ENCODE measurements at regions not wholly inside any gene's neighbourhood (a gene's known extent, or its start where the extent isn't known, plus 50 kb on each side); places are given as distances from the start of the nearest gene placed in this dataset.

GRCh38 chr21:20592463-20592862 is 405.7 kb upstream of the NCAM2 start:
- H3K27me3 Mint-ChIP-seq, result no peaks in the 10 kb centered on the region
- H3K4me1 Mint-ChIP-seq (ENCODE audit: low read depth), result no peaks in the 10 kb centered on the region
- peaks cover 9% of the 10 kb centered on the region for H3K9me3 Mint-ChIP-seq
- intact Hi-C loops (cut with micrococcal nuclease), result no loop called here
- no peaks in the 10 kb centered on the region for H3K36me3 Mint-ChIP-seq (ENCODE audit: low read depth)
- no peak overlapping the region for H3K4me3 Mint-ChIP-seq
- ATAC-seq (no peak), DNase-seq (no peak)
- no peak for TF ChIP-seq CTCF (IDR thresholded peaks at IDR 0.05)
- ChIA-PET CTCF (no interaction called here), POLR2A (no interaction called here)
- H3K27ac Mint-ChIP-seq, result peak overlapping the region; percentile 2

GRCh38 chr21:20603236-20603635 is 395.0 kb upstream of the NCAM2 start:
- TF ChIP-seq CTCF (IDR thresholded peaks at IDR 0.05), result no peak
- Mint-ChIP-seq H3K36me3 (ENCODE audit: low read depth) (no peaks in the 10 kb centered on the region), H3K27ac (no peak overlapping the region), H3K27me3 (no peaks in the 10 kb centered on the region), H3K9me3 (peaks cover 9% of the 10 kb centered on the region), H3K4me1 (ENCODE audit: low read depth) (no peaks in the 10 kb centered on the region), H3K4me3 (no peak overlapping the region)
- ATAC-seq (no peak), DNase-seq (no peak)
- CTCF ChIA-PET, result no interaction called here
- POLR2A ChIA-PET, result no interaction called here
- intact Hi-C loops (cut with micrococcal nuclease), result no loop called here

- Mint-ChIP-seq H3K36me3 (ENCODE audit: low read depth) (no peaks in the 10 kb centered on the region), H3K9me3 (peaks cover 11% of the 10 kb centered on the region), H3K4me3 (no peak overlapping the region), H3K27me3 (no peaks in the 10 kb centered on the region), H3K4me1 (ENCODE audit: low read depth) (no peaks in the 10 kb centered on the region), H3K27ac (no peak overlapping the region)
- DNase-seq (no peak), ATAC-seq (no peak)
- no peak for TF ChIP-seq CTCF (IDR thresholded peaks at IDR 0.05)
- ChIA-PET POLR2A (no interaction called here), CTCF (no interaction called here)
- intact Hi-C loops (cut with micrococcal nuclease), result no loop called here
These were observed 387.2 kb upstream of the NCAM2 start for GRCh38 chr21:20611008-20611407.

GRCh38 chr21:20613654-20614053 is 384.6 kb upstream of the NCAM2 start:
- ChIA-PET CTCF (no interaction called here), POLR2A (no interaction called here)
- no peak overlapping the region for H3K4me3 Mint-ChIP-seq
- no peak for TF ChIP-seq CTCF (IDR thresholded peaks at IDR 0.05)
- DNase-seq, result no peak
- H3K27ac Mint-ChIP-seq, result no peak overlapping the region
- H3K27me3 Mint-ChIP-seq, result no peaks in the 10 kb centered on the region
- H3K36me3 Mint-ChIP-seq (ENCODE audit: low read depth), result no peaks in the 10 kb centered on the region
- ATAC-seq, result no peak
- peaks cover 9% of the 10 kb centered on the region for H3K9me3 Mint-ChIP-seq
- no peaks in the 10 kb centered on the region for H3K4me1 Mint-ChIP-seq (ENCODE audit: low read depth)
- intact Hi-C loops (cut with micrococcal nuclease), result no loop called here

GRCh38 chr21:20617130-20617529 is 381.1 kb upstream of the NCAM2 start:
- CTCF ChIA-PET, result no interaction called here
- H3K4me1 Mint-ChIP-seq (ENCODE audit: low read depth), result no peaks in the 10 kb centered on the region
- H3K36me3 Mint-ChIP-seq (ENCODE audit: low read depth), result no peaks in the 10 kb centered on the region
- no peak overlapping the region for H3K4me3 Mint-ChIP-seq
- no peaks in the 10 kb centered on the region for H3K27me3 Mint-ChIP-seq
- POLR2A ChIA-PET, result no interaction called here
- no peak for ATAC-seq
- peaks cover 4% of the 10 kb centered on the region for H3K9me3 Mint-ChIP-seq
- no peak for DNase-seq
- no peak overlapping the region for H3K27ac Mint-ChIP-seq
- TF ChIP-seq CTCF (IDR thresholded peaks at IDR 0.05), result no peak
- intact Hi-C loops (cut with micrococcal nuclease), result no loop called here
